MM.1S (cell line): ENCODE measurements at regions not wholly inside any gene's neighbourhood (a gene's known extent, or its start where the extent isn't known, plus 50 kb on each side); places are given as distances from the start of the nearest gene placed in this dataset.

Source experiments
- CTCF ChIP-seq: fragments of 300-600 bp; sonication (generic); IDR thresholded peaks from 2 replicates; pipeline ENCODE4 v1.5.1; 2016; ENCODE audit warnings: antibody characterized with exemption, low read length, mixed read lengths
- EZH2 ChIP-seq: fragments of 300-600 bp; sonication (generic); optimal IDR thresholded peaks from 2 replicates; pipeline ENCODE3; 2017; ENCODE audit warnings: low read depth, mild to moderate bottlenecking, antibody characterized with exemption, low read length, mixed read lengths
- EZH2phosphoT487 ChIP-seq: fragments of 300-600 bp; sonication (generic); IDR thresholded peaks from 2 replicates; pipeline ENCODE4 v1.6.1; 2018; ENCODE audit warnings: antibody characterized with exemption, low read length

GRCh38 chr14:97712471-97712870 is 915.3 kb downstream of the VRK1 start:
- TF ChIP-seq CTCF (no peak), EZH2 (no peak), EZH2phosphoT487 (no peak)
